ENCODE measurements at regions not wholly inside any gene's neighbourhood (a gene's known extent, or its start where the extent isn't known, plus 50 kb on each side); places are given as distances from the start of the nearest gene placed in this dataset.

DNA sequence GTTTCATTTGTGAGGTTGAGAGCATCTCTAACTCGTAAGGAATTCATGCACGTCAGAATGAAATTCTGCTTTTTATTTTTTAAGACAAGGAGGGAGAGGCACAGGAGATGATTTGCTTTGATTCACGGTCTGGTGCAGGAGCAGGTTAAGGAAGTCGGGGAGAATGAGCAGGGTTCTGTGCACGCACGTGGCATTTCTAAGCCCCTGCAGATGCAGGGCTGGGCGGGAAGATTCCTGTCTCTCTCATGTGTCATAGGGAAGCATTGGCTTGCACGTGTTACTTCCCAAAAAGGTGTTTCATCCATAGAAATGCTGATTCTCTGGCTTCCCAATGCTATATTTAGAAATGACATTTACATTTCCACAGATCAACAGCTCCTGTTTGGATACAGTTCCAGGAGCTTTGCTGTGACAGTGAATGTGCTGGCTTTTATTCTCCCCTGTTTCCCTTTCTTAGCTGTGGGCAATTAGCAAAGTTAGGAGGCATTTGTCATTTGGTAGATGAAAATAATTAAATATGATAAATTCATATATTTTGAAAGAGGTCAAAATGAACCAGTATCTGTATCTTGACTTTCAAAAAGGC is 119.7 kb upstream of the ZFP64 start:
- POLR2A ChIA-PET (ENCODE audit: low non-redundant PET) = interaction anchor here (0.8 kb wide), 1 partner anchor 1013 kb away, joined by 3 read pairs; no protein-coding TSS in a partner anchor
- no peak for DNase-seq (ENCODE audit: low spot score)

DNA sequence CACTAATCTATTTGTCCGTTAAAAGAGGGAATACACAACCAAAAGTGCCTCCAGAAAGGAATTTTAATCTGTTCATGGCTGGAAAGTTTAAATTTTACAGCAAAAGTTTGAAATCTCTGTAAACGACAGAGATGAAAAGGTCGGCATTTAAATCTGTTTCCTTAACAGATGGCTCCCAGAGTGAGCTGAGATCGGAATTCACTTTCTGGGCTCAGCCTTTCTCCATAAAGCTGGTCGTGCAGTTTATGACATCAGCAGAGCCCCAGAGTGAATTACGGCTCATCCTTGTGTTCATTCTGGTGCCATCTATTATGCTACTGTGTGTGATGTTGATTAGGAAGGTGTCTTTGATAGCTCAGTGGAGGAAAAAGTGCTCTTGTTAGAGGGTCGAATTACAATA is 117.6 kb upstream of the ZFP64 start:
- Histone ChIP-seq H3K27ac (ENCODE audit: low read depth, low read length, poor library complexity, severe bottlenecking) (no peak overlapping the region), H3K4me3 (ENCODE audit: low read depth, low read length, poor library complexity, severe bottlenecking) (no peak overlapping the region), H3K36me3 (ENCODE audit: insufficient read depth, low read length, poor library complexity, severe bottlenecking) (no peaks in the 10 kb centered on the region), H3K27me3 (replicated peaks; ENCODE audit: insufficient read depth, low read depth, low read length, poor library complexity) (no peaks in the 10 kb centered on the region), H3K4me1 (ENCODE audit: insufficient read depth, low read length, poor library complexity, severe bottlenecking) (peaks cover 27% of the 10 kb centered on the region), H3K9me3 (ENCODE audit: low read depth, low read length, poor library complexity, severe bottlenecking) (no peaks in the 10 kb centered on the region)
- TF ChIP-seq, protein P1, sequence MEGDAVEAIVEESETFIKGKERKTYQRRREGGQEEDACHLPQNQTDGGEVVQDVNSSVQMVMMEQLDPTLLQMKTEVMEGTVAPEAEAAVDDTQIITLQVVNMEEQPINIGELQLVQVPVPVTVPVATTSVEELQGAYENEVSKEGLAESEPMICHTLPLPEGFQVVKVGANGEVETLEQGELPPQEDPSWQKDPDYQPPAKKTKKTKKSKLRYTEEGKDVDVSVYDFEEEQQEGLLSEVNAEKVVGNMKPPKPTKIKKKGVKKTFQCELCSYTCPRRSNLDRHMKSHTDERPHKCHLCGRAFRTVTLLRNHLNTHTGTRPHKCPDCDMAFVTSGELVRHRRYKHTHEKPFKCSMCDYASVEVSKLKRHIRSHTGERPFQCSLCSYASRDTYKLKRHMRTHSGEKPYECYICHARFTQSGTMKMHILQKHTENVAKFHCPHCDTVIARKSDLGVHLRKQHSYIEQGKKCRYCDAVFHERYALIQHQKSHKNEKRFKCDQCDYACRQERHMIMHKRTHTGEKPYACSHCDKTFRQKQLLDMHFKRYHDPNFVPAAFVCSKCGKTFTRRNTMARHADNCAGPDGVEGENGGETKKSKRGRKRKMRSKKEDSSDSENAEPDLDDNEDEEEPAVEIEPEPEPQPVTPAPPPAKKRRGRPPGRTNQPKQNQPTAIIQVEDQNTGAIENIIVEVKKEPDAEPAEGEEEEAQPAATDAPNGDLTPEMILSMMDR (conservative IDR thresholded peaks at IDR 0.05; ENCODE audit: low read depth, low read length) = no peak
- no peak for TF ChIP-seq EZH2 (IDR thresholded peaks at IDR 0.05; ENCODE audit: borderline replicate concordance, low read depth, low read length, poor library complexity, severe bottlenecking)
- ChIA-PET POLR2A (ENCODE audit: low non-redundant PET) (no interaction called here), CTCF (no interaction called here)
- intact Hi-C loops (cut with micrococcal nuclease; ENCODE audit: unreplicated experiment) = no loop called here
- DNase-seq (ENCODE audit: low spot score) = no peak
- no TSS peak for BruUV-seq (replicated peaks)

More for the DNA sequence above, 119.7 kb upstream of the ZFP64 start:
- CTCF ChIA-PET = interaction anchor here (1.9 to 2.8 kb wide), 2 partner anchors 15 to 1236 kb away, joined by 4 to 17 read pairs; no protein-coding TSS in a partner anchor
- Histone ChIP-seq H3K27me3 (replicated peaks; ENCODE audit: insufficient read depth, low read depth, low read length, poor library complexity) (no peaks in the 10 kb centered on the region), H3K27ac (ENCODE audit: low read depth, low read length, poor library complexity, severe bottlenecking) (no peak overlapping the region), H3K4me3 (ENCODE audit: low read depth, low read length, poor library complexity, severe bottlenecking) (no peak overlapping the region), H3K36me3 (ENCODE audit: insufficient read depth, low read length, poor library complexity, severe bottlenecking) (no peaks in the 10 kb centered on the region), H3K4me1 (ENCODE audit: insufficient read depth, low read length, poor library complexity, severe bottlenecking) (peaks cover 28% of the 10 kb centered on the region), H3K9me3 (ENCODE audit: low read depth, low read length, poor library complexity, severe bottlenecking) (no peaks in the 10 kb centered on the region)
- BruUV-seq (replicated peaks) = no TSS peak
- no peak for TF ChIP-seq EZH2 (IDR thresholded peaks at IDR 0.05; ENCODE audit: borderline replicate concordance, low read depth, low read length, poor library complexity, severe bottlenecking)
- TF ChIP-seq, protein P1 (conservative IDR thresholded peaks at IDR 0.05; ENCODE audit: low read depth, low read length) = no peak
- intact Hi-C loops (cut with micrococcal nuclease; ENCODE audit: unreplicated experiment) = loop anchor here (5.0 kb wide), 2 partner anchors 69 to 906 kb away; no protein-coding TSS in a partner anchor

DNA sequence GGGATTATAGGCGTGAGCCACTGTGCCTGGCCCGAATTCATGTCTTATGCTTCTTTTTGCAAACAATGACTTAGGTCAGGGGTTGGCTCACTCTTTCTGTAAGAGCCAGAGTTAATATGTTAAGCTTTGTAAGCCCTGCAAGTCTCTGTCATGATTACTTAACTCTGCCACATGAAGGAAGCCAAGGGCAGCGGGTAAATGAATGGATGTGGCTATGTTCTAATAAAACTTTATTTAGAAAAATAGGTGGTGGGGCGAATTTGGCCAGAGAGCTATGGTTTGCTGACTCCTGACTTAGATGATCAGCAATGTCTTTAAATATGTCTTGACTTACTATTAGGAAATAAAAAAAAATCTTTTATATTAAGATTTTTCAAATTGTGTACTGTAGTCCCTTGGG is 114.9 kb upstream of the ZFP64 start:
- POLR2A ChIA-PET (ENCODE audit: low non-redundant PET) = no interaction called here
- no peak for DNase-seq (ENCODE audit: low spot score)
- H3K4me3 ChIP-seq (ENCODE audit: low read depth, low read length, poor library complexity, severe bottlenecking) = no peak overlapping the region
- H3K27me3 ChIP-seq (replicated peaks; ENCODE audit: insufficient read depth, low read depth, low read length, poor library complexity) = no peaks in the 10 kb centered on the region
- H3K9me3 ChIP-seq (ENCODE audit: low read depth, low read length, poor library complexity, severe bottlenecking) = no peaks in the 10 kb centered on the region
- no TSS peak for BruUV-seq (replicated peaks)
- peaks cover 10% of the 10 kb centered on the region for H3K4me1 ChIP-seq (ENCODE audit: insufficient read depth, low read length, poor library complexity, severe bottlenecking)
- CTCF ChIA-PET = no interaction called here
- TF ChIP-seq EZH2 (IDR thresholded peaks at IDR 0.05; ENCODE audit: borderline replicate concordance, low read depth, low read length, poor library complexity, severe bottlenecking) = no peak
- TF ChIP-seq, protein P1 (conservative IDR thresholded peaks at IDR 0.05; ENCODE audit: low read depth, low read length) = no peak
- no peak overlapping the region for H3K27ac ChIP-seq (ENCODE audit: low read depth, low read length, poor library complexity, severe bottlenecking)
- no peaks in the 10 kb centered on the region for H3K36me3 ChIP-seq (ENCODE audit: insufficient read depth, low read length, poor library complexity, severe bottlenecking)
- intact Hi-C loops (cut with micrococcal nuclease; ENCODE audit: unreplicated experiment) = no loop called here
